ENCODE measurements at regions not wholly inside any gene's neighbourhood (a gene's known extent, or its start where the extent isn't known, plus 50 kb on each side); places are given as distances from the start of the nearest gene placed in this dataset.

DNA sequence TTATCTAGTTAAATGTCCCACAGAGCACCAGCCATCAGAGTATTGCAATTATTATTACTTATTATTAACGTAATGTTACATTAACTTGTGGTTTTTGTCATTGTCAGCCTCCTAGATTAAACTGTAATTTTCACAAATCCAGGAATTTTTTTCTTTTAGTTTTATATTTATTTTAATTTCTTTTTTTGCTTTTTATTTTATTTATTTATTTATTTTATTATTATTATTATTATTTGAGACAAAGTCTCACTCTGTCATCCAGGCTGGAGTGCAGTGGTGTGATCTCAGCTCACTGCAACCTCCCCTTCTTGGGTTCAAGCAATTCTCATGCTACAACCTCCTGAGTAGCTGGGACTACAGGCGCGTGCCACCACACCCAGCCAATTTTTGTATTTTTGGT is 202.9 kb upstream of the LUZP2 start:
- H3K36me3 ChIP-seq (ENCODE audit: insufficient read depth, low read depth, low read length), result no peaks in the 10 kb centered on the region
- no peaks in the 10 kb centered on the region for H3K9me3 ChIP-seq (ENCODE audit: insufficient read depth, low read depth, low read length)
- H3K4me1 ChIP-seq (ENCODE audit: insufficient read depth, low read length), result no peaks in the 10 kb centered on the region

DNA sequence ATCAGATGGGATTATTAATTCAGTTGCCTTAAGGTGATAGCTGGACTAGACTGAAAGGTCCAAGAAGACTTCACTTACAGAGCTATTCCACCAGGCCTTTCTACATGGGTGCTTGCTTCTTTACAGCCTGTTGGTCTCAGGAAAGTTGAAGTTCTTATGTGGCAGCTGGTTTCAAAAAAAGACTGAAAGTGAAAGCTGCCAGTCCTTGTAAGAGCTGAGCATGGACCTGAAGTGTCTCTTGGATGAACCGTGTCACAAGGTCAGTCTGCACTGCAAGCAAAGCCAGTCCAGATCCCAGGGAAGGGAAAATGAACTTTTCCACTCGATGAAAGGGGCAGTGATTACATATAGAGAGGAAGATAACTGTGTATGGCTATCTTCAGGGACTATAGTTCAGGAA is 201.5 kb upstream of the LUZP2 start:
- no peak overlapping the region for H3K9ac ChIP-seq (ENCODE audit: low read depth, low read length)

More for the DNA sequence above, 202.9 kb upstream of the LUZP2 start:
- H3K9ac ChIP-seq (ENCODE audit: low read depth, low read length), result no peak overlapping the region
- no peak overlapping the region for H3K4me3 ChIP-seq (ENCODE audit: low read length)
- no peak overlapping the region for H3K27ac ChIP-seq (ENCODE audit: low read length)
- H3K27me3 ChIP-seq (ENCODE audit: insufficient read depth, low read length), result no peaks in the 10 kb centered on the region

DNA sequence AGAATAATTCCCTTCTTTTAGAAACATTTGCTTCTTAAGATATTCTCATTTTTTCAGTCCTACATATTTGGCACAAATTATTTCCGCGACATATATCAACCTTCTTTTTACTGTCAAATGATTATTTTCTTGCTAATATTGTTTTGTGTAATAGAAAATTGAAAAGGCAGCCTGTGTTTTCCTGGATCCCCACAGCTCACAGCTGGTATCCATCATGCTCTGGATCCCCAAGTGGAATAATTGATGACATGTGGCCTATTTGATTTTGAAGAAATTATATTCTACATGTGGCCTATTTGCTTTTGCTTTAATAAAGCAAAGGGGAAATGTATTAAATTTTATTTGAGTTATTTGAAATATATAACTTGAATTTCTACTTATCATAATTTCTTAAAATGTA is 199.4 kb upstream of the LUZP2 start:
- Histone ChIP-seq H3K4me1 (ENCODE audit: insufficient read depth, low read length) (no peaks in the 10 kb centered on the region), H3K27me3 (ENCODE audit: insufficient read depth, low read length) (no peaks in the 10 kb centered on the region), H3K9me3 (ENCODE audit: insufficient read depth, low read depth, low read length) (no peaks in the 10 kb centered on the region), H3K36me3 (ENCODE audit: insufficient read depth, low read depth, low read length) (no peaks in the 10 kb centered on the region), H3K27ac (ENCODE audit: low read length) (no peak overlapping the region), H3K9ac (ENCODE audit: low read depth, low read length) (no peak overlapping the region), H3K4me3 (ENCODE audit: low read length) (no peak overlapping the region)

More for the DNA sequence above, 201.5 kb upstream of the LUZP2 start:
- H3K36me3 ChIP-seq (ENCODE audit: insufficient read depth, low read depth, low read length), result no peaks in the 10 kb centered on the region
- H3K9me3 ChIP-seq (ENCODE audit: insufficient read depth, low read depth, low read length), result no peaks in the 10 kb centered on the region
- H3K4me3 ChIP-seq (ENCODE audit: low read length), result no peak overlapping the region
- H3K27ac ChIP-seq (ENCODE audit: low read length), result no peak overlapping the region
- no peaks in the 10 kb centered on the region for H3K4me1 ChIP-seq (ENCODE audit: insufficient read depth, low read length)
- no peaks in the 10 kb centered on the region for H3K27me3 ChIP-seq (ENCODE audit: insufficient read depth, low read length)

DNA sequence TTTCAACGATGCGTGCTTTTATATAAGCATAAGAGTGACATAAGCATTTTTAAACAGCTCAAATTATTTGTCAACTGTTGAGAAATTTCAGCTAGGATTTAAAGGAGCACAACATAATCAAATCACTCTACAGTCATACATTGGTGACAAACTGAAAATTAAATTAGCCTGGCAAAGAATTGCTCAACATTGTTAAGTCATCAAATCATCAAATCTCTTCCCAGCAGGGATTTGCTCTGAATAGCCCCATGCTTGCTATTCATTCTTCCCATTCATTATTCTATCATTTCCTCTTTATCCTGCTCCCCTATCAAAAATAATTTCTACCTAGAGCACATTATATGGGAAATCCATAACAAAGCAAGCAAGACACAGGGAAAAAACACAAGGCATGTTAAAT is 198.7 kb upstream of the LUZP2 start:
- no peaks in the 10 kb centered on the region for H3K36me3 ChIP-seq (ENCODE audit: insufficient read depth, low read depth, low read length)
- no peaks in the 10 kb centered on the region for H3K4me1 ChIP-seq (ENCODE audit: insufficient read depth, low read length)
- no peaks in the 10 kb centered on the region for H3K9me3 ChIP-seq (ENCODE audit: insufficient read depth, low read depth, low read length)
- H3K9ac ChIP-seq (ENCODE audit: low read depth, low read length), result no peak overlapping the region
- H3K4me3 ChIP-seq (ENCODE audit: low read length), result no peak overlapping the region
- H3K27ac ChIP-seq (ENCODE audit: low read length), result no peak overlapping the region
- H3K27me3 ChIP-seq (ENCODE audit: insufficient read depth, low read length), result no peaks in the 10 kb centered on the region

DNA sequence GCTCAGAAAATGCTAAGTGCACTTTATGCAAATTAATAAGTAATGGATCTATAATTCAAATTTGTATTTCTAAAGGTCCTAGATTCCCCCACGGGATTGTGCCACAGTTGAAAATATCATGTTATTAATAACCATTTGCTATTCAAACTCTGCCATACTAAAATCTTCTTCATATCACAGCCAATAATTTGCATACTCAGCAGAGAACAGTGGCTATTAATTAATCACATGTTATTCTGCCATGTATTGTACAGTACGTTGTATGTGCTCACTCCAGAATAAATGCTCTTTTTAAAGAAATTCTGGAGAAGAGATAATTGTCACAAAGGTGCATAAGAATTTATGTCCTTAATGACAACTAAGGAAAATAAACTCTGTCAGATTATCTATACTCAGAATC is 184.9 kb upstream of the LUZP2 start:
- no peaks in the 10 kb centered on the region for H3K27me3 ChIP-seq (ENCODE audit: insufficient read depth, low read length)
- no peaks in the 10 kb centered on the region for H3K36me3 ChIP-seq (ENCODE audit: insufficient read depth, low read depth, low read length)
- no peak overlapping the region for H3K4me3 ChIP-seq (ENCODE audit: low read length)
- no peaks in the 10 kb centered on the region for H3K4me1 ChIP-seq (ENCODE audit: insufficient read depth, low read length)
- no peak overlapping the region for H3K9ac ChIP-seq (ENCODE audit: low read depth, low read length)
- H3K27ac ChIP-seq (ENCODE audit: low read length), result no peak overlapping the region
- peaks cover 14% of the 10 kb centered on the region for H3K9me3 ChIP-seq (ENCODE audit: insufficient read depth, low read depth, low read length)

DNA sequence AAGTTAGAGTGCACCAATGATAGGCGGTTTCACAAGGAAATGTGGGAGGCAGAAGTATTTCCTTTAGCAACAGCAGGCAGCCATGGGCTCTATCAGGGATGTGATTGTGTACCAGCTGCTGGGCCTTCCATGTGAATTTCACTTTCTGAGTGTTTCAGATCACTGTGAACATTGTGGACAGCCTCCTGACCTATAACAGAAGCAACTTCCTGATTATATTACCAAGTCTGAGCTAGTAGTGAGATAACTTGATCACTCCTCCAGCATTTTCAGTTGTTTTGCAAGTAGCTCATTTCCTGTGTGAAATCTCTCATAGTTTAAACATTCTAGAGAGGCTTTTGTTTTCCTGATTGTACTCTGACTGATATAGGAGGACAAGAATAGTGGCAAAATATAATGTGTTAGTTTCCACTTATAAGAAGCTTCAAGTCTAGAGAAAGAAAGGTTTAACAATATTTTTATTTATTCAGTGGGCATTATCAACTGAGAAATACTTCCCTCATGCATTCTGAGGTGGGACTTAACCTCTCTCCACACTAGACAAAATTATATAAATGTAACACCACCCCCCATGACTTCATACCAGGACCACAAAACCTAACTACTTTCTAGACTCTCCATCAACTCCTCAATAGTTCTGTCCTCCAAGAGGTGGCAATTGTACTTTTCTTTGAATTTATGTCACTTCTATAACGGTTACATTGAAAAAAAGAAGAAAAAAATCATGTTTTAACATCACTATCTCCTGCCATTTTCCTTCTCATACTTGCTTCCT is 184.2 kb upstream of the LUZP2 start:
- peaks cover 14% of the 10 kb centered on the region for H3K9me3 ChIP-seq (ENCODE audit: insufficient read depth, low read depth, low read length)
- no peak overlapping the region for H3K27ac ChIP-seq (ENCODE audit: low read length)
- H3K27me3 ChIP-seq (ENCODE audit: insufficient read depth, low read length), result no peaks in the 10 kb centered on the region
- no peaks in the 10 kb centered on the region for H3K36me3 ChIP-seq (ENCODE audit: insufficient read depth, low read depth, low read length)
- H3K4me1 ChIP-seq (ENCODE audit: insufficient read depth, low read length), result no peaks in the 10 kb centered on the region
- no peak overlapping the region for H3K4me3 ChIP-seq (ENCODE audit: low read length)
- no peak overlapping the region for H3K9ac ChIP-seq (ENCODE audit: low read depth, low read length)

DNA sequence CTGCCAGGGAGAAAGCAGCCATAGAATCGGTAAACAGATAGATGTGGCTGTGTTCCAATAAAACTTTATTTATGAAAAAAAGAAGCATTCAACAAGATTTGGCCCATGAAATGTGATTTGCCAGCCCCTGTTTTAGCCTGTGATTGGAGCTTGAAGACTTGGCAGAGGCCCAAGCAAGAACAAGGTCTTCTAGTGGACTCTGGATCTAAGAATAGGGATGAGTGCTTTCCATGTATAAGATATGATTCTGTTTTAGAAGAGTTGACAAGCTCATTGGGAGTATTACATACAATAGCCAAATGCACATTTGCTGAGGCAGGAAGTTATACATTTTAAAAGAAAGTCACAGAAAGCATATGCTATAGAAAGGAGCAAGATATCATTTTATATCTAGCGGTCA is 175.6 kb upstream of the LUZP2 start:
- H3K36me3 ChIP-seq (ENCODE audit: insufficient read depth, low read depth, low read length), result no peaks in the 10 kb centered on the region
- H3K9me3 ChIP-seq (ENCODE audit: insufficient read depth, low read depth, low read length), result peaks cover 2% of the 10 kb centered on the region; the same call in 1 of the 2 replicates
- H3K4me3 ChIP-seq (ENCODE audit: low read length), result no peak overlapping the region
- H3K4me1 ChIP-seq (ENCODE audit: insufficient read depth, low read length), result peaks cover 4% of the 10 kb centered on the region; the same call in 1 of the 2 replicates
- no peak overlapping the region for H3K27ac ChIP-seq (ENCODE audit: low read length)
- H3K27me3 ChIP-seq (ENCODE audit: insufficient read depth, low read length), result no peaks in the 10 kb centered on the region
- H3K9ac ChIP-seq (ENCODE audit: low read depth, low read length), result no peak overlapping the region

DNA sequence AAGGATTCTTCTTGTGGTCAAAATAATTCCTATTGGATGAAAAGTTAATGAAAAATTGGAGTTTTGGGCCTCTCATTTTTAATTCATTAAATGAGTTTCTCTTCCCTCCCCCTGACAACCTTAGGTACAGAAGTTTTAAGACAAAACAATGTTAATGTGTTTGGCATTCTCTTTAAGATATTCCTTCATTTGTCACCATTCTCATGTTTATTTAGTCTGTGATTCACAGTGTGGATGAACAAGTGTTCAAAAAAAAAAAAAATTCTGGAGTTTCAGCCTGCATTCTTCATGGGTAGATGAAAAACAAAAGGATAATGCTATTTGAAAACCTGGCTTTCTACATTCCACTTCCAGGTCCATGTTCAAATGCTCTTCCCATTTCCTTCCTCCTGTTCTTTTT is 172.6 kb upstream of the LUZP2 start:
- Histone ChIP-seq H3K4me3 (ENCODE audit: low read length) (no peak overlapping the region), H3K27ac (ENCODE audit: low read length) (no peak overlapping the region), H3K27me3 (ENCODE audit: insufficient read depth, low read length) (no peaks in the 10 kb centered on the region)

DNA sequence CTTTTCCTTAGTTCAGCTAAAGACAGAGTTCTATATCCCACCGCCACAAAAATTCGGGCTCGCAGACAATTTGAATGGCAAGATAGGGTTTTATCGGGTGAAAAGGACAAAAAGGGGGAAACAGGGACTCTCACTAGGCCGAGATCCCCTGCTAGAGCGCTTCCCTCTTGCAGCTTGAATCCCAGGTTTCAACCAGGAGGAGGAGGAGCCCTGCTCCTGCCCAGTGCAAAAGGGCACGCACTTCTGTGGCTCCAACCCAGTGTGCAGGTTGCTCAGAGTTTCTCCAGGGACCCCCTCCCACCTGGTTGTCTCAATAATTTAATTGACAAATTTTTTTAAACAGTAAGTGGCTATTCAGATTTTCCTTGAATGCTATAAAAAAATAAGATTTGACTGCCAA is 152.6 kb upstream of the LUZP2 start:
- Histone ChIP-seq H3K36me3 (ENCODE audit: insufficient read depth, low read depth, low read length) (no peaks in the 10 kb centered on the region), H3K9me3 (ENCODE audit: insufficient read depth, low read depth, low read length) (no peaks in the 10 kb centered on the region), H3K27ac (ENCODE audit: low read length) (no peak overlapping the region), H3K4me1 (ENCODE audit: insufficient read depth, low read length) (no peaks in the 10 kb centered on the region), H3K4me3 (ENCODE audit: low read length) (no peak overlapping the region), H3K9ac (ENCODE audit: low read depth, low read length) (no peak overlapping the region), H3K27me3 (ENCODE audit: insufficient read depth, low read length) (no peaks in the 10 kb centered on the region)

More for the DNA sequence above, 172.6 kb upstream of the LUZP2 start:
- peaks cover 4% of the 10 kb centered on the region; the same call in 1 of the 2 replicates for H3K4me1 ChIP-seq (ENCODE audit: insufficient read depth, low read length)
- no peaks in the 10 kb centered on the region for H3K36me3 ChIP-seq (ENCODE audit: insufficient read depth, low read depth, low read length)
- H3K9ac ChIP-seq (ENCODE audit: low read depth, low read length), result no peak overlapping the region
- no peaks in the 10 kb centered on the region for H3K9me3 ChIP-seq (ENCODE audit: insufficient read depth, low read depth, low read length)

DNA sequence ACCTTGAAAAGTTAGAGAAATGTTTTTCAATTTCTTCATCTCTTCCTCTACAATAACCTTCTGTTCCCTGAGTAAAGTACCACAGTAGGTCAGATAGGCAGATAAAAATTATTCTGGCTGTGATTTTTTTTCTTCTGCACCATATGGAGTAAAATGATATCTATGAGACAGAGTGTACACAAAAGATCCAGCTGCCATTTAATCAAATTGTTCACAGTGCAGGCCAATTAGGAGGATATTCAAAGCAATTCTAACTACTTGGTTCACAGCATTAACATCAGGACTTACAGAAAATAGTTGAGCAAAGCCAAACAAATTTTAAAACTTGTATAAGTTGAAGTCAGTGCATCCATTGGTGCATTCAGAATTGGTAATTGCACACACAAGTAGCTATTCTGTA is 147.9 kb upstream of the LUZP2 start:
- no peak overlapping the region for H3K27ac ChIP-seq (ENCODE audit: low read length)
- no peak overlapping the region for H3K9ac ChIP-seq (ENCODE audit: low read depth, low read length)
- no peaks in the 10 kb centered on the region for H3K9me3 ChIP-seq (ENCODE audit: insufficient read depth, low read depth, low read length)
- no peaks in the 10 kb centered on the region for H3K36me3 ChIP-seq (ENCODE audit: insufficient read depth, low read depth, low read length)
- H3K4me3 ChIP-seq (ENCODE audit: low read length), result no peak overlapping the region
- no peaks in the 10 kb centered on the region for H3K4me1 ChIP-seq (ENCODE audit: insufficient read depth, low read length)
- H3K27me3 ChIP-seq (ENCODE audit: insufficient read depth, low read length), result no peaks in the 10 kb centered on the region

DNA sequence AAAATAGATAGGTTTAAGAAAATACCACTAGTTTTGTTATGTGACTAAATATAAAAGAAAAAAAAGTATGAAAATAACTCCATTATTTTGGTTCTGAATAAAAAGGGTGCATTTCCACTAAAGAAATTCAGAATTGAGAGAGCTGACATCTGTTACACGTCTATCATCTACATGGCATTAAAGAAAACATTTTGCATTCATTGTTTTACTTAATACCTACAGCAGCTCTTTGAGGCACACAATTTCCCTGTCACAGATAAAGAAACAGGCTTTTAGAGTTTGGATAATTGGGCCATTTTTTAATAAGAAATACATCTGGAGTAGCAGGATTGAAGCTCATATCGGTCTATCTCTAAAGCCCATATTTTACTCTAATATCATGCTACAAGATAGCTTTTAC is 145.7 kb upstream of the LUZP2 start:
- Histone ChIP-seq H3K4me3 (ENCODE audit: low read length) (no peak overlapping the region), H3K27ac (ENCODE audit: low read length) (no peak overlapping the region), H3K27me3 (ENCODE audit: insufficient read depth, low read length) (no peaks in the 10 kb centered on the region), H3K9me3 (ENCODE audit: insufficient read depth, low read depth, low read length) (no peaks in the 10 kb centered on the region), H3K36me3 (ENCODE audit: insufficient read depth, low read depth, low read length) (no peaks in the 10 kb centered on the region), H3K9ac (ENCODE audit: low read depth, low read length) (no peak overlapping the region), H3K4me1 (ENCODE audit: insufficient read depth, low read length) (no peaks in the 10 kb centered on the region)

DNA sequence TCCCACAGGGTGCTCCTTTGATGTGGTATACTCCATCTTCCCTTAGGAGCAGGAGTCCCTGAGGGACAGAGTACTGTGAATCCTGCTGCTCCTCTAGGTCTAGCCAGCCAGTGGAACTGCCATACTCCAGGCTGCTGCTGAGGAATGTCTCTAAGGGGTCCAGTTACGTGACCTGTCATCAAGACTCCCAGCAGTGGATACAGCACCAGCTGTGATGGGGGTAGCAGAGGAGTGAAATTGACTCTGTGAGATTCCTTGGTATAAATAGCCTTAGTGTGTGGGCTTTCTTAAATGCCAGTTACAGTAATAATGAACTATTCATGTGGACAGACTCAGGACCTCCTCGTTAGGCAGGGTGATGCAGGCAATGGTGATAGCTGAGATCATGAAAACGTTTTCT is 140.4 kb upstream of the LUZP2 start:
- H3K9me3 ChIP-seq (ENCODE audit: insufficient read depth, low read depth, low read length), result peaks cover 5% of the 10 kb centered on the region; the same call in 1 of the 2 replicates
- H3K27ac ChIP-seq (ENCODE audit: low read length), result no peak overlapping the region
- no peak overlapping the region for H3K9ac ChIP-seq (ENCODE audit: low read depth, low read length)

More for the DNA sequence above, 140.4 kb upstream of the LUZP2 start:
- no peaks in the 10 kb centered on the region for H3K4me1 ChIP-seq (ENCODE audit: insufficient read depth, low read length)
- no peak overlapping the region for H3K4me3 ChIP-seq (ENCODE audit: low read length)
- H3K27me3 ChIP-seq (ENCODE audit: insufficient read depth, low read length), result no peaks in the 10 kb centered on the region
- H3K36me3 ChIP-seq (ENCODE audit: insufficient read depth, low read depth, low read length), result no peaks in the 10 kb centered on the region
